ENCODE measurements at regions not wholly inside any gene's neighbourhood (a gene's known extent, or its start where the extent isn't known, plus 50 kb on each side); places are given as distances from the start of the nearest gene placed in this dataset.

DNA sequence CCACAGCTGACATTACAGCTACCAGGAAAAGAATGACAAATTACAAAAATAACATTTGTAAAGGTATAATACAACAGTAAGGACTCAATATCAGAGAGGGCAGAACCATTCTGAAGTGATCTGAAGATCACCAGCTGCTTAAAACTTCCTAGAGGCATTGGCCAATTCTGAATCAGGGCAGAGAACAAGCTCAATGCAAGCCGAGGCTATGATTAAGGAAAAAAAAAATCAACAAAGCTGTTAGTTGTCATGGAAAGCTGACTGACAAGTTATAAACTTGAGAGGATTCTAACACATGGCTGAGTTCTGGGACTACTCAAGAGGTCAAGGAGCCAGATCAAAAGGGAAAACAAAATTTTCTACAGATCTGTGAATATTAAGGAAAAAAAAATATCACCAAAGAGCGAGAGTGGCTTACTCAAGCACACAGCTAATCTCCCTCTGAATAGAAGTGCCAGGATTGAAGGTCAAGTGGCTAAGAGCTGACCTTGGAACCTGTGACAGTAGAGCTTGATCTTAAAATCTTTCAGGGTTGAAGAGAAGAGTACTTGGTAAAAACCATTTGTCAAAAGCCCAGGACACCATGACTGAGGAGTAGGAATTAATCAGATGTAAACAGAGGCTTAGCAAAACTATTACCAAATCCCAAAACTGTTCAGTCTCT, 383.4 kb downstream of the USP25 start:
- TF ChIP-seq POLR2AphosphoS5 (IDR thresholded peaks at IDR 0.05): no peak
- TF ChIP-seq POLR2A (IDR thresholded peaks at IDR 0.05): no peak
- TF ChIP-seq, protein P1, sequence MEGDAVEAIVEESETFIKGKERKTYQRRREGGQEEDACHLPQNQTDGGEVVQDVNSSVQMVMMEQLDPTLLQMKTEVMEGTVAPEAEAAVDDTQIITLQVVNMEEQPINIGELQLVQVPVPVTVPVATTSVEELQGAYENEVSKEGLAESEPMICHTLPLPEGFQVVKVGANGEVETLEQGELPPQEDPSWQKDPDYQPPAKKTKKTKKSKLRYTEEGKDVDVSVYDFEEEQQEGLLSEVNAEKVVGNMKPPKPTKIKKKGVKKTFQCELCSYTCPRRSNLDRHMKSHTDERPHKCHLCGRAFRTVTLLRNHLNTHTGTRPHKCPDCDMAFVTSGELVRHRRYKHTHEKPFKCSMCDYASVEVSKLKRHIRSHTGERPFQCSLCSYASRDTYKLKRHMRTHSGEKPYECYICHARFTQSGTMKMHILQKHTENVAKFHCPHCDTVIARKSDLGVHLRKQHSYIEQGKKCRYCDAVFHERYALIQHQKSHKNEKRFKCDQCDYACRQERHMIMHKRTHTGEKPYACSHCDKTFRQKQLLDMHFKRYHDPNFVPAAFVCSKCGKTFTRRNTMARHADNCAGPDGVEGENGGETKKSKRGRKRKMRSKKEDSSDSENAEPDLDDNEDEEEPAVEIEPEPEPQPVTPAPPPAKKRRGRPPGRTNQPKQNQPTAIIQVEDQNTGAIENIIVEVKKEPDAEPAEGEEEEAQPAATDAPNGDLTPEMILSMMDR (IDR thresholded peaks at IDR 0.05 in 8 of 11, conservative IDR thresholded peaks at IDR 0.05 in 3 of 11): no peak

Data from spleen (tissue), 7 donors.